Keratinocyte (primary cell): ENCODE measurements at regions not wholly inside any gene's neighbourhood (a gene's known extent, or its start where the extent isn't known, plus 50 kb on each side); places are given as distances from the start of the nearest gene placed in this dataset.

Experiments
- EZH2 ChIP-seq: IDR thresholded peaks from one replicate; pipeline ENCODE4 v1.6.1; 2012; ENCODE audit warnings: inconsistent platforms, mild to moderate bottlenecking, low read length, moderate library complexity
- TF ChIP-seq, protein P1 (sequence below), 3 experiments: IDR thresholded peaks in 1 of 3; conservative IDR thresholded peaks in 1 of 3; optimal IDR thresholded peaks in 1 of 3; 2 replicates in 2 of 3; 3 replicates in 1 of 3; pipeline versions ENCODE3 to v1.5.1; 2011; ENCODE audit warnings: low read length in 3 of 3, mild to moderate bottlenecking in 3 of 3, moderate library complexity in 2 of 3, control low read depth in 1 of 3, inconsistent platforms in 1 of 3; ENCODE audit not compliant: insufficient read depth in 2 of 3; ENCODE audit errors: extremely low read depth in 1 of 3

GRCh38 chr2:215553946-215554345, 118.1 kb upstream of the FN1 start:
- TF ChIP-seq, protein P1, sequence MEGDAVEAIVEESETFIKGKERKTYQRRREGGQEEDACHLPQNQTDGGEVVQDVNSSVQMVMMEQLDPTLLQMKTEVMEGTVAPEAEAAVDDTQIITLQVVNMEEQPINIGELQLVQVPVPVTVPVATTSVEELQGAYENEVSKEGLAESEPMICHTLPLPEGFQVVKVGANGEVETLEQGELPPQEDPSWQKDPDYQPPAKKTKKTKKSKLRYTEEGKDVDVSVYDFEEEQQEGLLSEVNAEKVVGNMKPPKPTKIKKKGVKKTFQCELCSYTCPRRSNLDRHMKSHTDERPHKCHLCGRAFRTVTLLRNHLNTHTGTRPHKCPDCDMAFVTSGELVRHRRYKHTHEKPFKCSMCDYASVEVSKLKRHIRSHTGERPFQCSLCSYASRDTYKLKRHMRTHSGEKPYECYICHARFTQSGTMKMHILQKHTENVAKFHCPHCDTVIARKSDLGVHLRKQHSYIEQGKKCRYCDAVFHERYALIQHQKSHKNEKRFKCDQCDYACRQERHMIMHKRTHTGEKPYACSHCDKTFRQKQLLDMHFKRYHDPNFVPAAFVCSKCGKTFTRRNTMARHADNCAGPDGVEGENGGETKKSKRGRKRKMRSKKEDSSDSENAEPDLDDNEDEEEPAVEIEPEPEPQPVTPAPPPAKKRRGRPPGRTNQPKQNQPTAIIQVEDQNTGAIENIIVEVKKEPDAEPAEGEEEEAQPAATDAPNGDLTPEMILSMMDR (optimal IDR thresholded peaks at IDR 0.05 in 1 of 3, IDR thresholded peaks at IDR 0.05 in 1 of 3, conservative IDR thresholded peaks at IDR 0.05 in 1 of 3; ENCODE audit: extremely low read depth in 1 of 3, insufficient read depth in 2 of 3, low read length in 3 of 3): peak in 2 of 3 experiments; percentile 9 to 37
- TF ChIP-seq EZH2: no peak
